ENCODE measurements at regions not wholly inside any gene's neighbourhood (a gene's known extent, or its start where the extent isn't known, plus 50 kb on each side); places are given as distances from the start of the nearest gene placed in this dataset.

GRCh38 chr3:73709712-73710111, 85.0 kb upstream of the PDZRN3 start:
- no peak for DNase-seq (ENCODE audit: low spot score)

- no peak for DNase-seq (ENCODE audit: low spot score)
These were observed 84.2 kb upstream of the PDZRN3 start for GRCh38 chr3:73708956-73709355.

GRCh38 chr3:73707772-73708171, 83.0 kb upstream of the PDZRN3 start:
- DNase-seq (ENCODE audit: low spot score), result no peak

DNA sequence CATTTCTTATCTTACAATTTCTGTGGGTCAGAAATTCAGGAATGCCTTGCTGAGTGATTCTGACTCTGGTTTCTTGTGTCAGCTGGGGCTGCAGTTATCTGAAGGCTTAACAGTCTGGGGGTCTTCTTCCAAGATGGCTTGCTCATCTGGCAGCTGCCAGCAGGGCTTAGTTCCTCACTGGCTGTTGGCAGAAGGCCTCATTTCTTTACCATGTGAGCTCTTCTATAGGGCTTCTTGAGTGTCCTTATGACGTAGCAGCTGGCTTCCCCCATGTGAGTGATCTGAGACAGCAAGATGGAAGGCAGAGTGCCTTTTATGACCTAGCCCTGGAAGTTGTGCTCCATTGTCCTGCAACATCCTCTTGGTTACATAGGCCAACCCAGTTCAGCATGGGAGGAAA, 82.0 kb upstream of the PDZRN3 start:
- no peak for DNase-seq (ENCODE audit: low spot score)

GRCh38 chr3:73705792-73706191, 81.1 kb upstream of the PDZRN3 start:
- DNase-seq (ENCODE audit: low spot score), result no peak

DNA sequence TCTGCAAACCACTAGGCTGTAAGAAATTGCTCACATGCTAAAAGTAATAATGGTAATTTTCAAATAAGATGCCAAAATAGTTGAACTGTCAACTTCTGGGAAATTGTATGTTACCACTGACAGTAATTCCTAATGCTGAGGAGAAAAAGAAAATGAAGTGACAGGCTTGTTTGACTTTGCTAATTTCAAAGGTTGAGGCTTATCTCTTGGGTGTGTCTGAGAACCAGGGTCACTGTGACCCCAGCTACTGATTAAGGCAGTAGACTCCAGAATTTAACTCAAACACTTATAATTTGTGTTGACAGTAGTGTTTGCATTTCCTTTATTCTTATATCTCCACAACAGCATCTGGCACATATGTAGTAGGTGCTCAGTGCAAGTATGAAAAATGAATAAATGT, 74.6 kb upstream of the PDZRN3 start:
- DNase-seq (ENCODE audit: low spot score), result no peak

DNA sequence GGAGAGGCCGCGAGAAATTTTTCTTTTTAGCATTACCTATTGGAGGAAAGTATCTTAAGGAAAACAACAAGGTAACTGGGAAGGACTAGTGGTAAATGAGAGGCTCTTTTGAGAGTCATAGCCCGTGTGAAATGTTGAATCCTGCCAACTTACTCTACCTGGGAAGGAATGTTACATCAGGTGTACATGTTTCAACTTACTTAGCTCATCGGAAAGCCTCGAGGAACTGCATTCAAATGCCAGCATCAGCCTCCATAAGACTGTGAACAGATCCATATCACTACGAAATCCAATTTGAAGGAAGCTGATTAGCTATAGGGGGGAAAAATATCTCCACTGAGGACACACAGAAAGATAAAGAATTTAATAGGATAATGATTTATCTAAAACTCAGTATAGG, 72.3 kb upstream of the PDZRN3 start:
- peak; percentile 47 for DNase-seq (ENCODE audit: low spot score)

GRCh38 chr3:73695841-73696240, 71.1 kb upstream of the PDZRN3 start:
- DNase-seq (ENCODE audit: low spot score), result no peak

DNA sequence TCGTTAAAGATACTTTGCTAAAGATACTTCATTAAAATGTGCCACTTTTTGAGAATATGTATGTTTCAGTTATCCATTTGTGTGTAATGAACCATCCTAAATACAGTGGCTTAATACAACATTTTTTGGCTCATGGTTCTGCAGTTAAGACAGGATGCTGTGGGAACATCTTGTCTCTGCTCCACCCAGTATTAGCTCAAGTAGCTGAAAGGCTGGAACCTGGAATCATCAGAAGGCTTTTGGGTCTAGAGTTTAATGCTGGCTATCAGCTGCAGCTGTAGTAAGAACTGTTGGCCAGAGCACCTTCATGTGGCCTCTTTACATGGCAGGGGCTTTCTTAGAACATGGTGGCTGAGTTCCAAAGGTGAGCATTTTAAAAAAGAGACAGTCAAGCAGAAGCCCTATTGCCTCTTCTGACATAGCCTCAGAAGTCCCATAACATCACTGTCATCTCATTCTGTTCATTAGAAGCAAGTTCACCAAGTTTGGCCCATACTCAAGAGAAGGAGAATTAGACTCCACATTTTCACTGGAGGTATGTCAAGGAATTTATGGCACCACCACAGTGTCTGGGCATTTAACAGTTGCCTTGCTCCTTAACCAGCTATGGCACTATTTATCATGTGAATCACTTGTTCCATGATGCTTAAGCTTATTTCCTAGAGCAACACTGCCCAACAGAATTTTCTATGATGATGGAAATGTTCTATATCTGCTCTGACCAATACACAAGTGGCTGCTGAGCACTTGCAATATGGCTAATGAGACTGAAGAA, 70.4 kb upstream of the PDZRN3 start:
- no peak for DNase-seq (ENCODE audit: low spot score)

DNA sequence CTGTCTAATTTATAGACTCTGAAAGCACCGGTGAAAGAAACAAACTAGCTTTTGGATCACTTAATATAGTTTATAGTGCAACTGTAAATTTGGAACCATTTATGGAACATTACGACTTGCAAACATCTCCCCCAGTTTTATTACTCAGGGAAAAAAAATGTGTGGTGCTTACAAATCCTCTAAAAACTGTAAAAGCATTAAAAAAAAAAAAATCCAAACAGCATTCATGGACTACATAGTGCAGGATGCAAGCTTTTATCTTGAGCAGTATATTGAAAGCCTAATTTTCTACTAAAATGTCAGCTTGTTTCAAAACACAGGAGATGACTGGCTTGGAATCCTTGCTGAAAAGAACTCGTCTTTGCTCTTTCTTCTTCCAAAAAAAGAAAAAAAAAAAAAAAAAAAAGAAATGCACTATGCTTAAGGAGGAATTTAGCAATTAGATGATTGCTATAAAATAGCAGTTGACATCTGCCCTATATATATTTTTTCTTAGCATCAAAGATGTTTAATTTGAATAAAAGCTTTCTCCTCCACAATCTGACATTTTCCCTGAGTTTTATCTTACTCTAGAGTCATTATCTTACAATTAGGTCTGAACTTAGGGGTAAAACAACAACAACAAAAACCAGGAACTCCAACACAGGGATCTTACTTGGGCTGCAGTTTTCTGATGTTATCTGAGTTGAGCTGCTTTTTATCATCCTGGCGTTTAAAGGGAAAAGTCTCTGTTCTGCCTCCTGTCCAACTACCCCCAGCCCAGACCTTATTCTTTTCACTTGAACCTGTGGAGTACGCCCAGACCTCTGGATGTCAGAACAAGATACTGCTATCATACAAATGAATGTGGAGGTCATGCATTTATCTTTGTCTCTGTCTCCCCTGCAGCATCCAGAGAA, 62.6 kb upstream of the PDZRN3 start:
- DNase-seq (ENCODE audit: low spot score), result peak; percentile 97

DNA sequence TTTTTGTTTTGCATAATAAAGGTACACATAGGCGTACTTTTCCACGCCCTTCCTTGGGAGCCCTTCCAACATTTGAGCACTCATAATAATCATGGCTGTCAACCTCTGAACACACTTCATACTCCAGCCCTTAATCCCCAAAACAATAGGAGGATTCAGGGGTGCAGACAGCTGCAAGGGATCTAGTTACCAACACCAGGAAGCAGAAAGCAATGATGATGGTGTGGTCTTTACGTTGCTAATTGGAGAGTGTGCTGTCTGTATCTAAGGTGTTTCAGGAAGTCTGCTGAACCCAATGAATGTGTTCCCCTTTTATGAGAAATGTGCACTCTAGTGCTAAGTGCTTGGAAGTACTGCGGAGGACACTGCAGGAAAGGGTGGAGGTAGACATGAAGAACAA, 60.3 kb upstream of the PDZRN3 start:
- DNase-seq (ENCODE audit: low spot score), result no peak

GRCh38 chr3:73683706-73684105, 59.0 kb upstream of the PDZRN3 start:
- peak; percentile 28 for DNase-seq (ENCODE audit: low spot score)

DNA sequence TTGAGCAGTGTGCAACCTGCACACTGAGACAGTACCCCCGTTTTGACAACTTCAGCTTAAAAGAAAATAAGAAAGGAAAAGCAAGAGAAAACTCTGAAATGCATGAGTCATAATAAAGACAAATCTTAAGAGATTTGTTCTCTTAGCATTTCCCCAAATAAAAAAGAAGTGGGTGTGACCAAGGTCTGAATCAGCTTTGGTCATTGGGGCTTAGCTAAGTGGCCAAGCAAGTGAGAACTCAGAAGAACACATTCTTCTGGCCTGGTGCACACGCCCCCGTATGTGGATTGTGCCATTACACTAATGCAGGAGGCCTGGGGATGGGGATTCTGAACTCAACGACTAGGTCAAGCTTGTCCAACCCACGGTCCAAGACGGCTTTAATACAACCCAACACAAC, 56.9 kb upstream of the PDZRN3 start:
- DNase-seq (ENCODE audit: low spot score), result no peak

GRCh38 chr3:73681198-73681597, 56.5 kb upstream of the PDZRN3 start:
- no peak for DNase-seq (ENCODE audit: low spot score)

- DNase-seq (ENCODE audit: low spot score), result peak; percentile 51
These were observed 55.8 kb upstream of the PDZRN3 start for GRCh38 chr3:73680391-73681095.

DNA sequence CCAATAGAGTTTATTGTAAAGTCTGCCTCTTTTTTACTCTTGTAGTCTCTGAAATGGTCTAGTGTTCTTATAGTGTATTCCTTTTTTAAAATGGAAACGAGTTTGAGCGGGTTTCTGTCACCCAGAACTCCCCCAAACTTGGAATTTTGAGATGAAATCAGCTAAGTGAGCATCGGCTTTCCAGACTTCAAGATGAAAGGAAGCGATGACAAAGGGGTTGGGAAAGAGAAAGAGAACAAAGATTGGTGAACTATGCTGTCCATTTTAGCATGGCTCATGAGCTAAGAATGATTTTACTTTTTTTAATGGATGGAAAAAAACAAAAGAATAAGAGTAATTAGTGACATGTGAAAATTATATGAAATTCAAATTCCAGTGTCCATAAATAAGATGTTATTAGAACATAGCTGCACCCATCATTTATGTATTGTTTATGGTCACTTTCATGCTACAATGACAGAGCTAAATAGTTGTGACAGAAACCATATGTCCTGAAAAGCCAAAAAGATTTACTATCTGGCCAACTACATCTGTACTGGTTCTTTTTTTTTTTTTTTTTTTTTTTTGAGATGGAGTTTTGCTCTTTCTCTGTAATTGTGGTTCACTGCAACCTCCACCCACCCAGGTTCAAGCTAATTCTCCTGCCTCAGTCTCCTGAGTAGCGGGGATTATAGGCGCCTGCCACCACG, 52.7 kb upstream of the PDZRN3 start:
- peak; percentile 61 for DNase-seq (ENCODE audit: low spot score)

Small RNA genes lying in the stretch of these regions (small RNA-seq; reads per million reads assigned to genes)
- 0 reads per million in 2 experiments for gene RF00017
